Astrocyte (in vitro differentiated cells and primary cell): ENCODE measurements at regions not wholly inside any gene's neighbourhood (a gene's known extent, or its start where the extent isn't known, plus 50 kb on each side); places are given as distances from the start of the nearest gene placed in this dataset.

Experiments used
- DNase-seq: peaks from one replicate; pipeline ENCODE4 v3.0.0-alpha.2; 2010; ENCODE audit warnings: low read depth
- FAIRE-seq: peaks from 2 replicates; lab custom pipeline; 2011; peaks lifted over from hg19 to GRCh38; lab: Jason Lieb, UNC
- H2AFZ ChIP-seq: 2 replicates; pipeline ENCODE4 v1.6.0; 2012; ENCODE audit warnings: low read depth, low read length, inconsistent platforms
- H3K27ac ChIP-seq: 2 replicates; pipeline ENCODE4 v1.5.1; 2011; ENCODE audit warnings: low read depth, low read length, inconsistent platforms
- H3K27me3 ChIP-seq: 2 replicates; pipeline ENCODE4 v1.6.0; 2011; ENCODE audit warnings: low read length, inconsistent platforms; ENCODE audit not compliant: insufficient read depth
- H3K36me3 ChIP-seq: 2 replicates; pipeline ENCODE4 v1.5.1; 2011; ENCODE audit warnings: low read length, inconsistent platforms; ENCODE audit not compliant: insufficient read depth
- H3K4me1 ChIP-seq: 2 replicates; pipeline ENCODE4 v1.5.1; 2011; ENCODE audit warnings: low read length, inconsistent platforms; ENCODE audit not compliant: insufficient read depth
- H3K4me2 ChIP-seq: 2 replicates; pipeline ENCODE4 v1.6.0; 2012; ENCODE audit warnings: low read length, inconsistent platforms
- H3K4me3 ChIP-seq: 2 replicates; pipeline ENCODE4 v1.5.1; 2011; ENCODE audit warnings: low read depth, mild to moderate bottlenecking, low read length, inconsistent platforms; ENCODE audit not compliant: insufficient read depth
- H3K79me2 ChIP-seq: 2 replicates; pipeline ENCODE4 v1.6.0; 2012; ENCODE audit warnings: mild to moderate bottlenecking, low read length, inconsistent platforms; ENCODE audit not compliant: insufficient read depth
- H3K9ac ChIP-seq: 2 replicates; pipeline ENCODE4 v1.6.0; 2012; ENCODE audit warnings: mild to moderate bottlenecking, low read length, inconsistent platforms
- H3K9me3 ChIP-seq: 2 replicates; pipeline ENCODE4 v1.5.1; 2012; ENCODE audit warnings: low read depth, mild to moderate bottlenecking, low read length, inconsistent platforms; ENCODE audit not compliant: insufficient read depth
- H4K20me1 ChIP-seq: 2 replicates; pipeline ENCODE4 v1.6.0; 2012; ENCODE audit warnings: low read length, inconsistent platforms; ENCODE audit not compliant: insufficient read depth
- H3K27ac Mint-ChIP-seq: one replicate; pipeline ENCODE4 v1.8.0; 2021; ENCODE audit warnings: mild to moderate bottlenecking, mixed read lengths; ENCODE audit not compliant: unreplicated experiment
- H3K27me3 Mint-ChIP-seq: one replicate; pipeline ENCODE4 v1.8.0; 2021; ENCODE audit warnings: low read depth, mixed read lengths; ENCODE audit not compliant: unreplicated experiment
- H3K36me3 Mint-ChIP-seq: one replicate; pipeline ENCODE4 v1.8.0; 2021; ENCODE audit warnings: low read depth, mixed read lengths; ENCODE audit not compliant: unreplicated experiment
- H3K4me1 Mint-ChIP-seq: one replicate; pipeline ENCODE4 v1.8.0; 2021; ENCODE audit warnings: low read depth, mixed read lengths; ENCODE audit not compliant: unreplicated experiment
- H3K4me3 Mint-ChIP-seq: one replicate; pipeline ENCODE4 v1.8.0; 2021; ENCODE audit warnings: mild to moderate bottlenecking, moderate library complexity, mixed read lengths; ENCODE audit not compliant: unreplicated experiment
- H3K9me3 Mint-ChIP-seq: one replicate; pipeline ENCODE4 v1.8.0; 2021; ENCODE audit warnings: mild to moderate bottlenecking, mixed read lengths; ENCODE audit not compliant: unreplicated experiment
- CTCF ChIP-seq: IDR thresholded peaks from 2 replicates; pipeline ENCODE4 v1.5.1; 2011; ENCODE audit warnings: low read depth, mild to moderate bottlenecking, inconsistent platforms, low read length, moderate library complexity; ENCODE audit not compliant: insufficient read depth
- EZH2 ChIP-seq: IDR thresholded peaks from 2 replicates; pipeline ENCODE4 v1.6.1; 2012; ENCODE audit warnings: mild to moderate bottlenecking, low read length, inconsistent platforms; ENCODE audit not compliant: insufficient read depth

- H3K27ac ChIP-seq, result no peak overlapping the region
- H3K36me3 ChIP-seq, result no peaks in the 10 kb centered on the region
- H3K4me1 ChIP-seq, result no peaks in the 10 kb centered on the region
- DNase-seq, result no peak
- no peak for FAIRE-seq
- H3K9me3 Mint-ChIP-seq, result peaks cover 3% of the 10 kb centered on the region
- no peaks in the 10 kb centered on the region for H4K20me1 ChIP-seq
- no peaks in the 10 kb centered on the region for H3K27me3 Mint-ChIP-seq
- no peaks in the 10 kb centered on the region for H3K9me3 ChIP-seq
- no peaks in the 10 kb centered on the region for H3K27me3 ChIP-seq
- H3K4me2 ChIP-seq, result no peak overlapping the region
- H3K4me3 ChIP-seq, result no peak overlapping the region
- no peak overlapping the region for H2AFZ ChIP-seq
- no peak overlapping the region for H3K4me3 Mint-ChIP-seq
- no peak overlapping the region for H3K27ac Mint-ChIP-seq
- no peaks in the 10 kb centered on the region for H3K79me2 ChIP-seq
- no peak for TF ChIP-seq CTCF
- TF ChIP-seq EZH2, result no peak
- no peak overlapping the region for H3K9ac ChIP-seq
- H3K36me3 Mint-ChIP-seq, result no peaks in the 10 kb centered on the region
- H3K4me1 Mint-ChIP-seq, result no peaks in the 10 kb centered on the region
These were observed 913.0 kb upstream of the CNTN5 start for GRCh38 chr11:98107736-98108135.

DNA sequence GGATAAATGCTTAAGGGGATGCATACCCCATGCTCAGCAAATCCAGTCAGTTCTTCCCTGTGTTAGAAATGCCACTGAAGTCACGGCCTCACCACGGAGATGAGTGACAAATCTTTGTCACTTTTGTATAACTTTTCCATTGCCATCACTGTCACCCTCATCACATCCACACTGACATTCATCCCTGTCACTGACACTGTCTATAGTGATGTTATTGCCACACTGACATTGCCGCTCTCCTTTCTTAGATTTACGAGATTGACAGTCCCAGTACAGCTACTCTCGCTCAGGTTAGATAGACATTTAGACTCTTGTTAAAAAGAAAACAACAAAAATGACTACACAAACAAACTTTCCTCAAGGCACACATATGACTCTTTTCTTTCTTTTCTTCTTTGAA, 910.7 kb upstream of the CNTN5 start:
- Histone ChIP-seq H4K20me1 (no peaks in the 10 kb centered on the region), H3K27me3 (no peaks in the 10 kb centered on the region), H3K27ac (no peak overlapping the region), H3K4me2 (no peak overlapping the region), H3K4me3 (no peak overlapping the region), H3K4me1 (no peaks in the 10 kb centered on the region), H3K9me3 (no peaks in the 10 kb centered on the region), H3K36me3 (no peaks in the 10 kb centered on the region), H2AFZ (no peak overlapping the region), H3K79me2 (no peaks in the 10 kb centered on the region), H3K9ac (no peak overlapping the region)
- Mint-ChIP-seq H3K4me3 (no peak overlapping the region), H3K36me3 (no peaks in the 10 kb centered on the region), H3K4me1 (no peaks in the 10 kb centered on the region), H3K9me3 (peaks cover 3% of the 10 kb centered on the region), H3K27ac (no peak overlapping the region), H3K27me3 (no peaks in the 10 kb centered on the region)
- TF ChIP-seq EZH2 (no peak), CTCF (no peak)
- DNase-seq (no peak), FAIRE-seq (no peak)

DNA sequence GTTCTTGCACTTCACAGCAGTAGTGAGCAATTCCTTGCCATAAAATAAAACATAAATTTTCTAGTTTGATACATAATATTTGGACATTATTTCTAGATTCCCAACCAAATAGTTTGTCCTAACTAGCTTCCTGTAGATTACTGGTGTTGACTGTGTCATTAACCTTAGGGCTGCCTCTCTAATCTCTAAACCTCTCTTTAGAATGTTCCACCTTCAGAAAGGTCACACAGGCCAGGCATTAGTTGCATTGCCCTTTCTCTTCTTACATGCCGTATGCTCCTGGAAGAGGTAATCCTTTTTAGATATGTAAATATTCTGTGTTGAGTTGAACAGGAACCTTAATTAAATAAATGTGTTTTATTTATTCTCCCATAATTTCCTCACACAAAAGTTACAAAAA, 904.9 kb upstream of the CNTN5 start:
- no peak overlapping the region for H3K27ac Mint-ChIP-seq
- no peaks in the 10 kb centered on the region for H3K36me3 ChIP-seq
- no peak overlapping the region for H3K9ac ChIP-seq
- H3K27ac ChIP-seq, result no peak overlapping the region
- no peaks in the 10 kb centered on the region for H3K4me1 ChIP-seq
- H3K4me3 Mint-ChIP-seq, result no peak overlapping the region
- H3K79me2 ChIP-seq, result no peaks in the 10 kb centered on the region
- H2AFZ ChIP-seq, result no peak overlapping the region
- TF ChIP-seq CTCF (no peak), EZH2 (no peak)
- no peak overlapping the region for H3K4me2 ChIP-seq
- H3K4me1 Mint-ChIP-seq, result no peaks in the 10 kb centered on the region
- peaks cover 6% of the 10 kb centered on the region for H3K9me3 Mint-ChIP-seq
- H3K27me3 ChIP-seq, result no peaks in the 10 kb centered on the region
- no peaks in the 10 kb centered on the region for H3K27me3 Mint-ChIP-seq
- no peak overlapping the region for H3K4me3 ChIP-seq
- FAIRE-seq, result no peak
- no peaks in the 10 kb centered on the region for H3K9me3 ChIP-seq
- H4K20me1 ChIP-seq, result no peaks in the 10 kb centered on the region
- no peak for DNase-seq
- no peaks in the 10 kb centered on the region for H3K36me3 Mint-ChIP-seq
